ENCODE measurements at regions not wholly inside any gene's neighbourhood (a gene's known extent, or its start where the extent isn't known, plus 50 kb on each side); places are given as distances from the start of the nearest gene placed in this dataset.

- DNase-seq (ENCODE audit: low spot score): no peak
These were observed 204.3 kb downstream of the KIF26A start for GRCh38 chr14:104342435-104343293.

GRCh38 chr14:104343294-104343625, 204.9 kb downstream of the KIF26A start:
- DNase-seq (ENCODE audit: low spot score): no peak

GRCh38 chr14:104343690-104344640, 205.6 kb downstream of the KIF26A start:
- no peak for DNase-seq (ENCODE audit: low spot score)

GRCh38 chr14:104344818-104345620, 206.6 kb downstream of the KIF26A start:
- DNase-seq (ENCODE audit: low spot score): no peak

GRCh38 chr14:104345621-104346462, 207.5 kb downstream of the KIF26A start:
- no peak for DNase-seq (ENCODE audit: low spot score)

GRCh38 chr14:104346608-104347007, 208.2 kb downstream of the KIF26A start:
- DNase-seq (ENCODE audit: low spot score): no peak

GRCh38 chr14:104348741-104349140, 210.4 kb downstream of the KIF26A start:
- no peak for DNase-seq (ENCODE audit: low spot score)

GRCh38 chr14:104349950-104350349, 211.6 kb downstream of the KIF26A start:
- no peak for DNase-seq (ENCODE audit: low spot score)

- DNase-seq (ENCODE audit: low spot score): no peak
These were observed 212.2 kb downstream of the KIF26A start for GRCh38 chr14:104350463-104351185.

GRCh38 chr14:104351849-104352492, 213.6 kb downstream of the KIF26A start:
- no peak for DNase-seq (ENCODE audit: low spot score)

GRCh38 chr14:104352493-104353220, 214.3 kb downstream of the KIF26A start:
- DNase-seq (ENCODE audit: low spot score): no peak

GRCh38 chr14:104353221-104353920, 215.0 kb downstream of the KIF26A start:
- DNase-seq (ENCODE audit: low spot score): no peak

- DNase-seq (ENCODE audit: low spot score): no peak
These were observed 215.7 kb downstream of the KIF26A start for GRCh38 chr14:104353921-104354701.

- DNase-seq (ENCODE audit: low spot score): no peak
These were observed 217.0 kb downstream of the KIF26A start for GRCh38 chr14:104355101-104356019.

GRCh38 chr14:104356020-104356737, 217.8 kb downstream of the KIF26A start:
- DNase-seq (ENCODE audit: low spot score): no peak

Measured in SW480 (cell line).